ENCODE measurements at regions not wholly inside any gene's neighbourhood (a gene's known extent, or its start where the extent isn't known, plus 50 kb on each side); places are given as distances from the start of the nearest gene placed in this dataset.
"Not testable (repeated sequence)": the region's sequence is repeated elsewhere in the genome, so short reads cannot be mapped to it uniquely, and the experiment has no call there.

- TF ChIP-seq GABPA (IDR thresholded peaks at IDR 0.05; ENCODE audit: borderline replicate concordance, insufficient read depth, low read length); CTCF (IDR thresholded peaks at IDR 0.05; ENCODE audit: control extremely low read depth in 1 of 3, insufficient read depth in 1 of 3, low read depth in 1 of 3, low read length in 3 of 3); POLR2AphosphoS5 (IDR thresholded peaks at IDR 0.05; ENCODE audit: low read depth, low read length); TAF1 (IDR thresholded peaks at IDR 0.05; ENCODE audit: low read depth, low read length); E2F6 (IDR thresholded peaks at IDR 0.05); MAFK (IDR thresholded peaks at IDR 0.05; ENCODE audit: low read depth, low read length); KDM5A (IDR thresholded peaks at IDR 0.05; ENCODE audit: low read length); JUND (IDR thresholded peaks at IDR 0.05; ENCODE audit: low read length); CEBPB (IDR thresholded peaks at IDR 0.05; ENCODE audit: low read depth, low read length); ATF2 (IDR thresholded peaks at IDR 0.05; ENCODE audit: low read length); POLR2A (IDR thresholded peaks at IDR 0.05; ENCODE audit: control extremely low read depth in 1 of 2, low read depth in 2 of 2, low read length in 2 of 2); EGR1 (IDR thresholded peaks at IDR 0.05; ENCODE audit: borderline replicate concordance, low read depth, low read length): not testable (repeated sequence)
Measured at GRCh38 chr2:131614539-131614938, 86.9 kb downstream of the CCDC74A start.
